GM12891 (cell line): ENCODE measurements at regions not wholly inside any gene's neighbourhood (a gene's known extent, or its start where the extent isn't known, plus 50 kb on each side); places are given as distances from the start of the nearest gene placed in this dataset.
A peak's percentile ranks its signal among the peaks of the same experiment; 100 is the strongest.

Experiments
- DNase-seq: peaks from one replicate; pipeline ENCODE4 v3.0.0; 2011; ENCODE audit warnings: low spot score; ENCODE audit not compliant: insufficient read length
- FAIRE-seq: peaks from 2 replicates; lab custom pipeline; 2011; peaks lifted over from hg19 to GRCh38; lab: Jason Lieb, UNC
- PAX5 ChIP-seq: IDR thresholded peaks from 2 replicates; pipeline ENCODE4 v1.6.1; 2011; ENCODE audit warnings: low read length, moderate library complexity, mild to moderate bottlenecking; ENCODE audit not compliant: insufficient read depth, severe bottlenecking
- POLR2A ChIP-seq: IDR thresholded peaks from 2 replicates; pipeline ENCODE4 v1.6.1; 2011; ENCODE audit warnings: low read depth, low read length, control low read depth
- POLR2AphosphoS5 ChIP-seq: IDR thresholded peaks from 2 replicates; pipeline ENCODE4 v1.6.1; 2011; ENCODE audit warnings: low read depth, low read length, control low read depth
- POU2F2 ChIP-seq: IDR thresholded peaks from 2 replicates; pipeline ENCODE4 v1.6.1; 2011; ENCODE audit warnings: low read depth, mild to moderate bottlenecking, control low read depth, low read length, moderate library complexity
- SPI1 ChIP-seq: IDR thresholded peaks from 2 replicates; pipeline ENCODE4 v1.6.1; 2011; ENCODE audit warnings: low read depth, low read length, control low read depth
- TAF1 ChIP-seq: IDR thresholded peaks from 2 replicates; pipeline ENCODE4 v1.6.1; 2011; ENCODE audit warnings: low read depth, low read length, control low read depth

DNA sequence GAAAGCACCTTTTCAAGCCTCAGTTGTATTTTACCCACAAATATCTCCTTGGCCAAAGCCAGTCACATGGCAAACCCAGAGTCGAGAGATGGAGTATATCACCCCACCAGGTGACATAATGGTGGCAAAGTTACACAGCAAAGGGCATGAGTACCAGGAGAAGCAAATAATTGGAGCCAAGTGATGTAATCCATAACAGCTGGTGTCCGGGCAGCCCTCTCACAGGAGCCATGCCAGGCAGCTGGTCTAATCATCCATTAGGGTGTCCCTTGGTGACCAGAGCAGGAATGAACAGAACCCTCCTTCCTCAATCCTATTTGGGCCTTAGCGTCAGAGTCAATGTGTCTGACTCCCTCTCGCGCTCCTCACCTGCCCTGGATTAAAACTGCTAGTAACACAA lies 272.1 kb downstream of the LRFN2 start:
- TF ChIP-seq POLR2A (no peak), TAF1 (no peak), POLR2AphosphoS5 (no peak), PAX5 (no peak)
- DNase-seq = no peak
- no peak for FAIRE-seq

GRCh38 chr6:40313582-40313981 lies 273.6 kb downstream of the LRFN2 start:
- TF ChIP-seq POLR2A = no peak
- TF ChIP-seq POU2F2 = no peak
- TF ChIP-seq SPI1 = no peak
- TF ChIP-seq TAF1 = no peak
- no peak for TF ChIP-seq PAX5
- TF ChIP-seq POLR2AphosphoS5 = no peak
- DNase-seq (no peak), FAIRE-seq (no peak)

DNA sequence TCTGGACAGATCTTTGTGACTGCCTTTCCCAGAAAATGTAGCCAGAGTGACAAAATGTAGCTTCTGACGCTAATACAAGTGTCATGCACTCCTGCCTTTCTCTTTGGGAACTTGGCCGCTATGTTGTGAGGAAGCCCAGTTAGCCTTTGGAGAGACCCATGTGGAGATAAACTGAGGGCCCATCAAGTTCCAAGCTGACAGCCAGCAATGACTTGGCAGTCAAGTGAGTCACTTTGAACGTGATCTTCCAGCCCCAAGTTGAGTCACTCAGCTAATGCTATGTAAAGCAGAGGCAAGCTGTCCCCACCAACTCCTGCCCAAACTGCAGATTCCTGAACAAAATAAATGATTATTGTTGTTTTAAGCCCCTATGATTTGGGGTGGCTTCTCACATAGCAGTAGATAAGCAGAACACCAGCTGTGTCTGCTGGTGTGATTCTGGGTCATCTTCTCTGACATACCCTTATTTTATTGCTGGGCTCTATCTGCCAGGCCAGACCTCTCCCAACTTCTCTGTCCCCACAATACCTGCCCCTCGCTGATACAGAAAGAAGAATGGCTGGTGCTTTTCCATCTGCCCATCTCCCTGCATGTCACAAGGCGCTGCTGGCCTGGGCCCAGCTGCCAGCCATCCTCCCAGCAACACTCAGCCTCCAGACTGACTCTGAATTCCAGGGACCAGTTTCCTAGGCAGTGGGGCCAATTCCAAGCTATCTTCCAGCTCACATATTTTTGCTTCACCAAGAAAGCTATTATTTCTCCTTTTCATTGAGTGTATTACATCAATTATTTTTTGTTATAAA lies 274.8 kb downstream of the LRFN2 start:
- no peak for DNase-seq
- no peak for FAIRE-seq
- TF ChIP-seq SPI1 (no peak), POLR2AphosphoS5 (no peak), TAF1 (no peak), POU2F2 (no peak), POLR2A (no peak), PAX5 (no peak)

GRCh38 chr6:40308533-40309306 lies 278.4 kb downstream of the LRFN2 start:
- TF ChIP-seq SPI1 (no peak), POLR2AphosphoS5 (no peak), POLR2A (no peak), PAX5 (no peak), TAF1 (no peak), POU2F2 (no peak; the same call in 1 of the 2 replicates)
- DNase-seq = peak; percentile 65
- peak; percentile 71 for FAIRE-seq

GRCh38 chr6:40307712-40308111 lies 279.5 kb downstream of the LRFN2 start:
- FAIRE-seq (no peak), DNase-seq (no peak)
- TF ChIP-seq TAF1 = no peak
- TF ChIP-seq POU2F2 = no peak
- TF ChIP-seq PAX5 = no peak
- no peak for TF ChIP-seq POLR2AphosphoS5
- TF ChIP-seq SPI1 = no peak
- no peak for TF ChIP-seq POLR2A

GRCh38 chr6:40302856-40303454 lies 284.2 kb downstream of the LRFN2 start:
- no peak for DNase-seq
- no peak for FAIRE-seq
- TF ChIP-seq PAX5 (no peak), SPI1 (no peak), POU2F2 (no peak), TAF1 (no peak), POLR2A (no peak), POLR2AphosphoS5 (no peak)

GRCh38 chr6:40299681-40300080 lies 287.5 kb downstream of the LRFN2 start:
- TF ChIP-seq TAF1 (no peak), PAX5 (no peak), POLR2AphosphoS5 (no peak), POLR2A (no peak), POU2F2 (no peak), SPI1 (no peak)
- DNase-seq (no peak), FAIRE-seq (no peak)

GRCh38 chr6:40298207-40298606 lies 289.0 kb downstream of the LRFN2 start:
- DNase-seq = no peak
- FAIRE-seq = no peak
- no peak for TF ChIP-seq TAF1
- TF ChIP-seq SPI1 = no peak
- TF ChIP-seq POU2F2 = no peak
- no peak for TF ChIP-seq PAX5
- no peak for TF ChIP-seq POLR2AphosphoS5
- no peak for TF ChIP-seq POLR2A

GRCh38 chr6:40295251-40295950 lies 291.8 kb downstream of the LRFN2 start:
- TF ChIP-seq POLR2AphosphoS5 (no peak), POLR2A (no peak), TAF1 (no peak), POU2F2 (no peak), PAX5 (no peak), SPI1 (no peak)

DNA sequence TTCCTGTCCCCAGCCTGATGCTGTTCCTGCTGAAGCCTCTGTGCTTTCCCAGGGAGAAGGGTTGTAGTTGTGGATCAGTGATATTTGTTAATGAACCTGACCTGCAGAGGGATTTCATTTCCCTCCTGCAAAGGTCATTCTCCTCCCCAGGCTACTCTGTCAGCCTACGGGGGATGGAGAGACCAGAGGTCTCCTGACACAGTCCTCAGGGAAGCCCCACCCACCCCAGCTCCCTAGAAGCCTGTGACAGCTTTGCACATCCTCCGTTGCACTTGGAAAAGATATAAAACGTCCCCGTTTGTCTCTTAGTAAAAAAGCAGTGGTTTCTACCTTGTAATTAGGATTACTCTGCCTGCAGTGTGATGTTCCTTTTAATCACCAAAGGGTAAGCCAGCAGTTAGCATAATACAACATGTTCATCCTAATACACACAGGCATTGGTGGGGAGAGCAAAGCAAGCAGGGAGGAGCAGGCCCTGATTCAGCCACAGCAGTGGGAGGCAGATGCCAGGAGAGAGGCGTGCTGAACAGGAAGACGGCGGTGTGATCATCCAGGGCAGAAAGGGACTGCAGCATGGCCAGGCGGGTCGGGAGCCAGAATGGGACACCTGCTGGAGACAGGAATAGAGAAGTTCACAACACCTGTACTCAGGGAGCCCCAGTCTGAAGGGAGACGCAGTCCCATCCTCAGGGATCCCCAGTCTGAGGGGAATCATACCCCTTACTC lies 293.5 kb downstream of the LRFN2 start:
- TF ChIP-seq POLR2AphosphoS5 (no peak), TAF1 (no peak), SPI1 (no peak), PAX5 (no peak), POU2F2 (no peak), POLR2A (no peak)
- DNase-seq = no peak
- no peak for FAIRE-seq

More at GRCh38 chr6:40295251-40295950, 291.8 kb downstream of the LRFN2 start:
- FAIRE-seq = no peak
- DNase-seq = no peak
